ENCODE measurements at regions not wholly inside any gene's neighbourhood (a gene's known extent, or its start where the extent isn't known, plus 50 kb on each side); places are given as distances from the start of the nearest gene placed in this dataset.

- Mint-ChIP-seq H3K4me1 (ENCODE audit: low read depth, unreplicated experiment) (no peaks in the 10 kb centered on the region), H3K36me3 (ENCODE audit: insufficient read depth, unreplicated experiment) (no peaks in the 10 kb centered on the region), H3K27me3 (ENCODE audit: unreplicated experiment) (no peaks in the 10 kb centered on the region), H3K9me3 (ENCODE audit: low read depth, unreplicated experiment) (no peaks in the 10 kb centered on the region), H3K4me3 (ENCODE audit: low read depth, unreplicated experiment) (no peak overlapping the region), H3K27ac (ENCODE audit: unreplicated experiment) (no peak overlapping the region)
- DNase-seq, result no peak
- no TSS peak for BruUV-seq (replicated peaks)
- intact Hi-C loops (cut with micrococcal nuclease; ENCODE audit: unreplicated experiment), result no loop called here
- no peak for TF ChIP-seq CTCF (IDR thresholded peaks at IDR 0.05; ENCODE audit: unreplicated experiment)
- CTCF ChIA-PET, result no interaction called here
Observed at GRCh38 chr6:8794420-8794819, 359.1 kb upstream of the SLC35B3 start.

- no peak for TF ChIP-seq CTCF (IDR thresholded peaks at IDR 0.05; ENCODE audit: unreplicated experiment)
- Mint-ChIP-seq H3K27ac (ENCODE audit: unreplicated experiment) (no peak overlapping the region), H3K4me3 (ENCODE audit: low read depth, unreplicated experiment) (no peak overlapping the region), H3K27me3 (ENCODE audit: unreplicated experiment) (no peaks in the 10 kb centered on the region), H3K9me3 (ENCODE audit: low read depth, unreplicated experiment) (no peaks in the 10 kb centered on the region), H3K36me3 (ENCODE audit: insufficient read depth, unreplicated experiment) (no peaks in the 10 kb centered on the region), H3K4me1 (ENCODE audit: low read depth, unreplicated experiment) (no peaks in the 10 kb centered on the region)
- CTCF ChIA-PET, result no interaction called here
- no peak for DNase-seq
- intact Hi-C loops (cut with micrococcal nuclease; ENCODE audit: unreplicated experiment), result no loop called here
- BruUV-seq (replicated peaks), result no TSS peak
Observed at GRCh38 chr6:8789878-8790277, 354.5 kb upstream of the SLC35B3 start.

- no TSS peak for BruUV-seq (replicated peaks)
- CTCF ChIA-PET, result no interaction called here
- no peaks in the 10 kb centered on the region for H3K9me3 Mint-ChIP-seq (ENCODE audit: low read depth, unreplicated experiment)
- H3K4me3 Mint-ChIP-seq (ENCODE audit: low read depth, unreplicated experiment), result no peak overlapping the region
- H3K27ac Mint-ChIP-seq (ENCODE audit: unreplicated experiment), result no peak overlapping the region
- H3K36me3 Mint-ChIP-seq (ENCODE audit: insufficient read depth, unreplicated experiment), result no peaks in the 10 kb centered on the region
- intact Hi-C loops (cut with micrococcal nuclease; ENCODE audit: unreplicated experiment), result no loop called here
- H3K27me3 Mint-ChIP-seq (ENCODE audit: unreplicated experiment), result no peaks in the 10 kb centered on the region
- no peak for TF ChIP-seq CTCF (IDR thresholded peaks at IDR 0.05; ENCODE audit: unreplicated experiment)
- DNase-seq, result no peak
- H3K4me1 Mint-ChIP-seq (ENCODE audit: low read depth, unreplicated experiment), result no peaks in the 10 kb centered on the region
Observed at GRCh38 chr6:8785223-8785622, 349.9 kb upstream of the SLC35B3 start.

- DNase-seq, result no peak
- no peak overlapping the region for H3K27ac Mint-ChIP-seq (ENCODE audit: unreplicated experiment)
- no peaks in the 10 kb centered on the region for H3K4me1 Mint-ChIP-seq (ENCODE audit: low read depth, unreplicated experiment)
- no peak overlapping the region for H3K4me3 Mint-ChIP-seq (ENCODE audit: low read depth, unreplicated experiment)
- H3K9me3 Mint-ChIP-seq (ENCODE audit: low read depth, unreplicated experiment), result no peaks in the 10 kb centered on the region
- TF ChIP-seq CTCF (IDR thresholded peaks at IDR 0.05; ENCODE audit: unreplicated experiment), result no peak
- no peaks in the 10 kb centered on the region for H3K36me3 Mint-ChIP-seq (ENCODE audit: insufficient read depth, unreplicated experiment)
- intact Hi-C loops (cut with micrococcal nuclease; ENCODE audit: unreplicated experiment), result no loop called here
- BruUV-seq (replicated peaks), result no TSS peak
- H3K27me3 Mint-ChIP-seq (ENCODE audit: unreplicated experiment), result no peaks in the 10 kb centered on the region
- CTCF ChIA-PET, result no interaction called here
Observed at GRCh38 chr6:8783191-8783590, 347.8 kb upstream of the SLC35B3 start.

- H3K36me3 Mint-ChIP-seq (ENCODE audit: insufficient read depth, unreplicated experiment), result no peaks in the 10 kb centered on the region
- H3K27me3 Mint-ChIP-seq (ENCODE audit: unreplicated experiment), result no peaks in the 10 kb centered on the region
- H3K4me1 Mint-ChIP-seq (ENCODE audit: low read depth, unreplicated experiment), result no peaks in the 10 kb centered on the region
- CTCF ChIA-PET, result no interaction called here
- H3K27ac Mint-ChIP-seq (ENCODE audit: unreplicated experiment), result no peak overlapping the region
- H3K9me3 Mint-ChIP-seq (ENCODE audit: low read depth, unreplicated experiment), result no peaks in the 10 kb centered on the region
- DNase-seq, result no peak
- BruUV-seq (replicated peaks), result no TSS peak
- H3K4me3 Mint-ChIP-seq (ENCODE audit: low read depth, unreplicated experiment), result no peak overlapping the region
- intact Hi-C loops (cut with micrococcal nuclease; ENCODE audit: unreplicated experiment), result no loop called here
- no peak for TF ChIP-seq CTCF (IDR thresholded peaks at IDR 0.05; ENCODE audit: unreplicated experiment)
Observed at GRCh38 chr6:8780653-8781052, 345.3 kb upstream of the SLC35B3 start.
